ENCODE measurements at regions not wholly inside any gene's neighbourhood (a gene's known extent, or its start where the extent isn't known, plus 50 kb on each side); places are given as distances from the start of the nearest gene placed in this dataset.

- no peak for DNase-seq
Measured at GRCh38 chr4:181982437-181982836, 260.8 kb upstream of the TENM3 start.

GRCh38 chr4:181982856-181983255 lies 260.3 kb upstream of the TENM3 start:
- DNase-seq: no peak

- DNase-seq: no peak
Measured at GRCh38 chr4:181987392-181987791, 255.8 kb upstream of the TENM3 start.

GRCh38 chr4:181989071-181989470 lies 254.1 kb upstream of the TENM3 start:
- no peak for DNase-seq

- no peak for DNase-seq
Measured at GRCh38 chr4:181991369-181992108, 251.7 kb upstream of the TENM3 start.

- no peak for DNase-seq
Measured at GRCh38 chr4:181998398-181999295, 244.6 kb upstream of the TENM3 start.

GRCh38 chr4:182000077-182000476 lies 243.1 kb upstream of the TENM3 start:
- DNase-seq: no peak

GRCh38 chr4:182010876-182011275 lies 232.3 kb upstream of the TENM3 start:
- peak; percentile 42 for DNase-seq

- DNase-seq: no peak
Measured at GRCh38 chr4:182014164-182014563, 229.0 kb upstream of the TENM3 start.

- DNase-seq: no peak
Measured at GRCh38 chr4:182015014-182015413, 228.2 kb upstream of the TENM3 start.

GRCh38 chr4:182015893-182016292 lies 227.3 kb upstream of the TENM3 start:
- DNase-seq: peak; percentile 24

GRCh38 chr4:182017038-182017437 lies 226.2 kb upstream of the TENM3 start:
- no peak for DNase-seq

- no peak for DNase-seq
Measured at GRCh38 chr4:182018691-182019090, 224.5 kb upstream of the TENM3 start.

GRCh38 chr4:182019148-182019652 lies 224.0 kb upstream of the TENM3 start:
- no peak for DNase-seq

GRCh38 chr4:182022909-182023308 lies 220.3 kb upstream of the TENM3 start:
- no peak for DNase-seq

GRCh38 chr4:182023469-182023868 lies 219.7 kb upstream of the TENM3 start:
- no peak for DNase-seq

GRCh38 chr4:182042945-182043344 lies 200.3 kb upstream of the TENM3 start:
- no peak for DNase-seq

- no peak for DNase-seq
Measured at GRCh38 chr4:182048871-182049270, 194.3 kb upstream of the TENM3 start.

- DNase-seq: no peak
Measured at GRCh38 chr4:182056866-182057265, 186.3 kb upstream of the TENM3 start.

GRCh38 chr4:182062458-182062857 lies 180.7 kb upstream of the TENM3 start:
- DNase-seq: peak; percentile 8

GRCh38 chr4:182062936-182063335 lies 180.3 kb upstream of the TENM3 start:
- DNase-seq: peak; percentile 80

- peak; percentile 6 for DNase-seq
Measured at GRCh38 chr4:182063651-182064050, 179.6 kb upstream of the TENM3 start.

GRCh38 chr4:182065255-182065654 lies 177.9 kb upstream of the TENM3 start:
- no peak for DNase-seq

GRCh38 chr4:182066037-182066436 lies 177.2 kb upstream of the TENM3 start:
- DNase-seq: no peak
